ES-I3 (cell line): ENCODE measurements at regions not wholly inside any gene's neighbourhood (a gene's known extent, or its start where the extent isn't known, plus 50 kb on each side); places are given as distances from the start of the nearest gene placed in this dataset.

ENCODE experiments used
- H3K36me3 ChIP-seq: 2 replicates; pipeline ENCODE4 v1.6.1; 2013; ENCODE audit warnings: mild to moderate bottlenecking, low read length, control low read depth, moderate library complexity; ENCODE audit not compliant: insufficient read depth
- H3K4me1 ChIP-seq: 2 replicates; pipeline ENCODE4 v1.6.1; 2013; ENCODE audit warnings: mild to moderate bottlenecking, control low read depth, low read length; ENCODE audit not compliant: insufficient read depth
- H3K9ac ChIP-seq: 2 replicates; pipeline ENCODE4 v1.6.1; 2013; ENCODE audit warnings: low read depth, mild to moderate bottlenecking, low read length, moderate library complexity
- H3K9me3 ChIP-seq: 2 replicates; pipeline ENCODE4 v1.6.1; 2013; ENCODE audit warnings: mild to moderate bottlenecking, low read length, moderate library complexity; ENCODE audit not compliant: control insufficient read depth, insufficient read depth

DNA sequence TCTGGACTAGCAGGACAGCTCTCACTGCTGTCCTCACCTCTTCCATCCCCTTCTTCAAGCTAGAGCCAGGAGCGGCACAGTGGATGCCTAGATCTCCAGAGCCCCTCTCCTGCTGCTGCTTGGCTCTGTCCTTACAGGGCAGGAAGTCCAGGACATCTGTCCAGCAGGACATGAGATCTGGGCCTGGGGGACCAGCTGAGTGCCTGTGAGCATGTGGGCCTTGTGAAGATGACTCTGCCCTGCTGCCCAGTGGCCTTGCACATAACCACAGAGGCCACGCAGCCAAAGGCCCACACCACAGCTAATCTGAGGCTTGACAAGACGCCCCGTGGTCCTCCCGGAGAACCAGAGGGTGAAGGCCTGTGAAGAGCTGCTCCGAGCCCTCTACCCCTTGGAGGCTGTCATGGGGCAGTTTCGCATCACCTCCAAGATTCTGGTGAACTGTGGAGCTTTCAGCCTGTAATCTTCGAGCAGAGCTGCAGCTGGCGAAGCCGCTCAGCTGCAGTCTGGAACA, 516.7 kb upstream of the HS6ST1 start:
- Histone ChIP-seq H3K4me1 (no peaks in the 10 kb centered on the region), H3K9ac (no peak overlapping the region), H3K36me3 (no peaks in the 10 kb centered on the region)

DNA sequence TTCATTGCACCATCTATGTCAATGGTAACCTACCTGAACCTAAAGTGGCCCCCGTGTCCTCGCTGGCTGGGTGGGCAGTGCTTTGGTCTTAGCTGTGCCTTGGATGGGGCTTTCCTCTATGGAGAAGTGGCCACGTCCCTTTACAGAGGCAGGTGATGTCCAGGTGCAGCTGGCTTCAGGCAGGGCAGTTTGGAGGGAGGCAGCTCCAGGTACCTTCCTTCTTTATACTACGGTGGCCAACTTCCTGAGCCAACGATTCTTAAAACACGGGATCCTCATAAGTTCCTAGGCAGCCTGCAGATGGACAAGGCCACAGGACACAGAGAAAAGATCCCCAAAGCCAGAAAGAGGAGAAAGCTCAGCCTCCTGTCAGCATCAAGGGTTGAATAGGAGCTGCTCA, 517.3 kb upstream of the HS6ST1 start:
- no peaks in the 10 kb centered on the region for H3K36me3 ChIP-seq
- H3K9me3 ChIP-seq, result no peaks in the 10 kb centered on the region
- no peak overlapping the region for H3K9ac ChIP-seq
- H3K4me1 ChIP-seq, result no peaks in the 10 kb centered on the region

More for the DNA sequence above, 516.7 kb upstream of the HS6ST1 start:
- no peaks in the 10 kb centered on the region for H3K9me3 ChIP-seq

DNA sequence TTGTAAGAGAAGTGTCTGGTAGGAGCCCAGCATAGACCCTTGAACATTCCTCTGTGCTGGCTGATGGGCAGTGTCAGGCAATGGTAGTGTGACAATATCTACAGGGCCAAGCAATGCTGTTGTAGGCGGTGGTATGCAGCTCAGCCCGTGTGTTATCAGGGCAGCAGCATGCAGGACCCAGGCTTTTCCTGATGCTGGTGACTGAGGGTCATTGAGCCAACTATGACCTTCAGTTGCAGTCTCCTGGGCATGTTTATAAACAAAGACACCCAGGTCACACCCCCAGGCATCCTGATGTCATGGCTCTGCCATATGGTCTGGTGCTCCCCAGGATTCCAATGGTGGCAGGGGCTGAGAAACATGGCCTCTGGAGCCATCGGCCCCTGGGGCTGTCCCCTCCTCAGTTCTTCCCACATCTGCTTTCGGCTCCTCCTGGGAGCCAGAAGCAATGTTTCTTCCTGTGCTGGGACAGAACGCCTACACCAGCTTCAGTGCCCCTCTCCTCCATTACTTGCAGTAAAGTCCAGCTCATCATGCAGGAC, 518.0 kb upstream of the HS6ST1 start:
- Histone ChIP-seq H3K4me1 (no peaks in the 10 kb centered on the region), H3K36me3 (no peaks in the 10 kb centered on the region), H3K9me3 (no peaks in the 10 kb centered on the region), H3K9ac (no peak overlapping the region)

GRCh38 chr2:128838244-128838643, 519.6 kb upstream of the HS6ST1 start:
- H3K36me3 ChIP-seq, result no peaks in the 10 kb centered on the region
- H3K9me3 ChIP-seq, result no peaks in the 10 kb centered on the region
- H3K9ac ChIP-seq, result no peak overlapping the region
- no peaks in the 10 kb centered on the region for H3K4me1 ChIP-seq

DNA sequence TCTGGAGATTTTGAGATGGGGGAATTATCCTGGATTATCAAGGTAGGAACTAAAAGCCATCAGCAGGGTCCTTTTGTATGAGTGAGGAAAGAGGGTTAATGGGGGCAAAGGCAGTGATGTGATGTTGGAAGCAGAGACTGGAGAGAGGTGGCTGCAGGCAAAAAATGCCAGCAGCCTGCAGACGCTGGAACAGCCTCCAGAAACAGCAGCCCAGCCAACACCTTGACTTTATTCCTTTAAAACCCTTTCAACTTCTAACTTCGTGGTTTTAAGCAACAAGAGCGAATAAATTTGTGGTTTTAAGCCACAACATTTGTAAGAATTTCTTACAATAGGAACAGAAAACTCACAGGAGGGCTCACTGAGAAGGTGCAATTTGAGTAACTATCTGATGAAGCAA, 523.1 kb upstream of the HS6ST1 start:
- no peak overlapping the region for H3K9ac ChIP-seq
- no peaks in the 10 kb centered on the region for H3K9me3 ChIP-seq
- no peaks in the 10 kb centered on the region for H3K4me1 ChIP-seq
- no peaks in the 10 kb centered on the region for H3K36me3 ChIP-seq

GRCh38 chr2:128867311-128867710, 548.6 kb upstream of the HS6ST1 start:
- H3K9ac ChIP-seq, result no peak overlapping the region

GRCh38 chr2:128867936-128868636, 549.4 kb upstream of the HS6ST1 start:
- Histone ChIP-seq H3K36me3 (no peaks in the 10 kb centered on the region), H3K9ac (no peak overlapping the region), H3K4me1 (no peaks in the 10 kb centered on the region), H3K9me3 (no peaks in the 10 kb centered on the region)

More at GRCh38 chr2:128867311-128867710, 548.6 kb upstream of the HS6ST1 start:
- no peaks in the 10 kb centered on the region for H3K9me3 ChIP-seq
- H3K4me1 ChIP-seq, result no peaks in the 10 kb centered on the region
- H3K36me3 ChIP-seq, result no peaks in the 10 kb centered on the region

GRCh38 chr2:128868686-128869551, 550.3 kb upstream of the HS6ST1 start:
- H3K9ac ChIP-seq, result no peak overlapping the region
- H3K9me3 ChIP-seq, result no peaks in the 10 kb centered on the region
- H3K4me1 ChIP-seq, result no peaks in the 10 kb centered on the region
- H3K36me3 ChIP-seq, result no peaks in the 10 kb centered on the region

GRCh38 chr2:128874608-128875007, 555.9 kb upstream of the HS6ST1 start:
- H3K36me3 ChIP-seq, result no peaks in the 10 kb centered on the region
- H3K4me1 ChIP-seq, result peaks cover 12% of the 10 kb centered on the region; the same call in 1 of the 2 replicates
- H3K9ac ChIP-seq, result no peak overlapping the region
- no peaks in the 10 kb centered on the region for H3K9me3 ChIP-seq

GRCh38 chr2:128876986-128877983, 558.6 kb upstream of the HS6ST1 start:
- Histone ChIP-seq H3K9ac (no peak overlapping the region), H3K9me3 (no peaks in the 10 kb centered on the region), H3K36me3 (no peaks in the 10 kb centered on the region), H3K4me1 (peaks cover 12% of the 10 kb centered on the region; the same call in 1 of the 2 replicates)

DNA sequence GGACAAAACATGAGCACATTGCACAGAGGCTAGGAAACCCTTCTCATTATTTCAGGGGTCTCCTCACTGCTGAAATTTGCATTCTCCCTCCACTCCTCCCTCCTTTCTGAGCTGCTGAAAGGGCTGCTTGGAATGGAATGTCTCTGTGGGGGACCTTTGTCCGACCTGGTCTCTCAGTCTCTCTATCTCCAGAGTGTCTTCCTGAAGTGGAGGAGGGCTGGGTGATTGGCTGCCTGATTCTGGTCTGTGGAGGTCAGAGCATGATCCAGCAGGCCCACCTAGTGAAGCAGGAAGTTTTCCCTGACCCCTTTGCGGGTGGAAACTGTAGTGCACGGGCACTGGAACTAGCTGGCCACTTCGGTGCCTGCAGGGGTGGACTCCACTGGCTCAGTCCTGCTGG, 560.5 kb upstream of the HS6ST1 start:
- Histone ChIP-seq H3K4me1 (peaks cover 12% of the 10 kb centered on the region; the same call in 1 of the 2 replicates), H3K9me3 (no peaks in the 10 kb centered on the region), H3K36me3 (no peaks in the 10 kb centered on the region), H3K9ac (no peak overlapping the region)

- Histone ChIP-seq H3K4me1 (0 out of 2 replicates have a peak, but pooled peaks cover 4% of the 10 kb centered on the region), H3K9me3 (no peaks in the 10 kb centered on the region), H3K9ac (no peak overlapping the region), H3K36me3 (no peaks in the 10 kb centered on the region)
Measured at GRCh38 chr2:128894896-128895295, 576.2 kb upstream of the HS6ST1 start.

GRCh38 chr2:128901572-128902391, 583.1 kb upstream of the HS6ST1 start:
- no peak overlapping the region for H3K9ac ChIP-seq

More at GRCh38 chr2:128901572-128902391, 583.1 kb upstream of the HS6ST1 start:
- Histone ChIP-seq H3K36me3 (no peaks in the 10 kb centered on the region), H3K9me3 (no peaks in the 10 kb centered on the region), H3K4me1 (no peaks in the 10 kb centered on the region)
